Forelimb muscle (tissue), 1 donor: ENCODE measurements at regions not wholly inside any gene's neighbourhood (a gene's known extent, or its start where the extent isn't known, plus 50 kb on each side); places are given as distances from the start of the nearest gene placed in this dataset.
"Not testable (repeated sequence)": the region's sequence is repeated elsewhere in the genome, so short reads cannot be mapped to it uniquely, and the experiment has no call there.

Experiments used
- DNase-seq: peaks from one replicate; pipeline ENCODE4 v3.0.0-alpha.2; 2013; ENCODE audit warnings: low read depth

DNA sequence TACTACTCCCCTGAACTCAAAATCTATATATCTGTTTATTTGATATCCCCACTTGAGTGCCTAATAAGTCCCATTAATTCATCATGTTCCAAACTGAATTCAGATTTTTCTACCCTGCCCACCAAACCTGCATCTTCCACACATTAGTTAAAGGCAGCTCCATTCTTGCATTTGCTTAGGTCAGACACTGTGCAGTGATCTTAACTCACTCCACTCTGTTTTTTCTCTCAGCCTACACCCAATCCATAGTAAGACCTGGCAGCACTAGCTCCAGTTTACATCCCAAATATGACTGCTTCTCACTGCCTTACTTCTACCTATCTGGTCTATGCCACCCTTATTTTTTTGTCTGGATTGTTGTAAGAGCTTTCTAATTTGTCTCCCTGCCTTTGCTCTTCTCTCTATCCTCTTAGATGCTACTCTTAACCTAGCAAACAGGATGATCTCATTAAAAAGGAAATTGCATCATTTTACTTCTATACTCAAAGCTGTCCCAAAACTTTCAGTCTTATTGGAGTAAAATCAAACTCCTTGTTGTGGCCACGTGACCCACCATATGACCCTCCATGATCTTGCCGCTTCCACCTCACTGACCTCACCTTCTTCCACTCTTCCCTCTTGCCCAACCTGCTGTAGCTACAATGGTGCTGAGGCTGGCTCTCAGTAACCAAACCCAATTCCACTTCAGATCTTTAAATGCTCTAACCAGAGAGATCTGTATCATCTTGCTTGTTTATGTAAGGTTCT, 274.9 kb upstream of the FANCL start:
- no peak for DNase-seq

DNA sequence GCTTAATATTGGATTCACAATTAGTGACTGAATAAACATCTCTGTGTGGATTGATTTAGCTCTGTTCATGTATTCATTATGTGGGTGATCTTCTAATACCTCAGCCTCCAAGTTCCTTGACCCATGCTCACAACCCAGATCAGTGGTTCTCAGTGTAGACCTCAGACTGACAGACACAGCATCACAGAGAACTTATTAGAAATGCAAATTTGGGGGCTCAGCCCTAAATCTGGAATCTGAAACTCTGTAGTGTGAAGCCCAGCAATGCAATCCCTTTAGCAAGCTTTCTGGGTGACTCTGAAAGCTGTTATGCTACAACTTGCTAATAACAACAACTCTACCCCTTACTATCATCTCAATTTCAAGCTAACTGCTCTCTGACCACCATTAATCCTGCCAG, 273.1 kb upstream of the FANCL start:
- DNase-seq, result no peak

DNA sequence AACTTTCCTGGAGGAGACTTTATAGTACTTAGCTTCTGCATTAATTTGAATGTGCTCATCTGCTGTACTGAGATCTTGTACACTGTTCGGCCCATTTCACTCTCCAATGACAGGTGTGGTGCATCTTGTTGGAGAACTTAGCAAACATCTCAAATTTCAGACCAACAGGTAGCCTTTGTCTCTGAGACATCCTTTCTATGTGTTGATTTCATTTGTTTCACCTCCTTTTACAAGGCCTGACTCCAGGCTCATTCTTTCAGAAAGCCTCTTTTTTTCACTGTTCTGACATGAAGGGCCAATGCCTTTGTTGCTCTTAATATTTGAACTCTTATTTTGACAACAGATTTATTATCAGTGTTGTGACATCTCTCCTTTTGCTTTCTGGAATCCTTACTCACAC, 271.8 kb upstream of the FANCL start:
- DNase-seq, result no peak

DNA sequence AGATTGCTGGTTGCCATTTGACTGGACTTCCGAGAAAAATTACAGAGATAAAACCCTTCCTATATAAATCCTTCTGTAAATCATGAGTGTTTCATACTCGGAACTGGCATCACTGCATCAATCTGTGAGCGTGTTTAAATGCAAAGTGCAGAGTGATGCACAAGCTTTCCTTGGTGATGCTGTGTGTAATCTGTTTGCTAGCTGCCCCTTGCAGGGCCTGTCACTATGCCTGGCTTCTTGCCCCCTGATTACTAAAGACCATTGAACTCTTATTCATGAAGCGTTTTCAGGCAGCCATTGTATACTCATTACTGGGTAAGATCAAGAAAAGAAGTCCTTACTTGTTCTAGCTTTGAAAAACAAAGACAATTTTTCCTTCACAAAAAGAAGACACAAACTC, 266.9 kb upstream of the FANCL start:
- DNase-seq, result no peak

DNA sequence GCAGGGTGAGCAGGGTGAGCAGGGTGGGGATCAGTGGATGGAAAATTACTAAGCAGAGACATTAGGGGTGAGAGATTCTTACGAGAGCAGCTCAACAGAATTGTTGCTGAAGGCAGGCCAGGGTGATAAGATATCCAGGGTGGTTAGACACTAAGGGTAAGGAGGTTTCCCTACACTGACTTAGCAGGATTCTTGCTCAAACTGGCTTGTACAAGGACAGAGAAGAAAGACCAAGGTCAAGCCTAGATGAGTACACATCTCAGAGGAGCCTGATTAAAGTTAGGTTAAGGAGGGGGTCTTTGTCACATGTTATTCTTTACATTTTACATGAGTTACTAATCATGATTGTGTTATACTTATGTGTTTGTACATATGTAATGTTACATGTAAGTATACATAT, 262.8 kb upstream of the FANCL start:
- DNase-seq, result no peak

DNA sequence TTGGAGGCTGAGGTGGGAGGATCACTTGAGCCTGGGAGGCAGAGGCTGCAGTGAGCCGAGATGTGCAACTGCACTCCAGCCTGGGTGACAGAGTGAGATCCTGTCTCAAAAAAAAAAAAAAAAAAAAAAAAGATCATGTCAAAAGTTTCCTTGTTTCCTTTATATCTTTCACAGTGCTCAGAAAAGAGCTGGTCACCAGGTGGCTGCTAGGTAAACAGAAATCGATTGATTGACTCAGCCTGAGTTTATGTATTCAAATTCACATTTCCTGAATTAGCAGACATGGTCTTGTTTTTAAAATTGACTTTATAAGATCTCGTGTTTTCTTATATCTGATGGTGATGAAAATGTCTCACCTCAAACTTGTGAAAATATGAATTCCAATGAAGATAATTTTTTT, 261.8 kb upstream of the FANCL start:
- DNase-seq, result no peak

DNA sequence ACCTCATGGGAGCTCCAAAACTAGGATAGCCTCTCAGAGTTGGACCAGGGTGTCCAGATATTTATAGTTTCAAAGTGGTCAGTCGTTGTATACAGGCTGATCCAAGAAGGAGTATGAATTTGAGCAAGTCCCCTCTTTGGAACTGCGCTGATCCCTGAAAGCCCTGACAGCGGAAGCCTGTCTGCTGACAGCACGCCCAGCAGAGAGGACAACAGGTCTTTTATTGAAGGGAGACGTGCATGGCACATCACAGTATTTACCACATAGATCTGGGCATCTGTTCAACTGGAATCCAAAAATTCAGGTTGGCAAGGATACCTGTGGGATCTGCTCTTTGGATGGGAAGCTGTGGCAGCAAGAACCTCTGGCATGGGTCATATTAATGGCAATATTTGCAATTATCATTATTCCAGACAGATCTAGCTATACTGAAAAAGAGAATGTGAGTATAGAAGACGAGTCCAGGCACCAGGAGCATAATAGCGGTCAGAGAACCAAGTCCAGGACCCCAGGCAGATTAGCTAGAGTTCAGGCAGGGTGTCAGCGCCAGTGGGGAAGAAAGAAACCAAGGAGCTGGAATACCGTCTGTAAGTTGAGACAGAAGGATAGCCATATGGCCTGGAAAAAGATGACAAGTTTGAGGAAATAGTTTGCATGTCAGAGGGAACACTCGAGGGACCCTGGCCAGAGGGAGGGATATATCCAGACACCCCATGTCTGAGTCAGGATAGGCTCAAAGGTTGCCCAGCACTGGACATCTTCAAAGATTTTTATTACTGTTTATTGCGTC, 260.4 kb upstream of the FANCL start:
- no peak for DNase-seq

DNA sequence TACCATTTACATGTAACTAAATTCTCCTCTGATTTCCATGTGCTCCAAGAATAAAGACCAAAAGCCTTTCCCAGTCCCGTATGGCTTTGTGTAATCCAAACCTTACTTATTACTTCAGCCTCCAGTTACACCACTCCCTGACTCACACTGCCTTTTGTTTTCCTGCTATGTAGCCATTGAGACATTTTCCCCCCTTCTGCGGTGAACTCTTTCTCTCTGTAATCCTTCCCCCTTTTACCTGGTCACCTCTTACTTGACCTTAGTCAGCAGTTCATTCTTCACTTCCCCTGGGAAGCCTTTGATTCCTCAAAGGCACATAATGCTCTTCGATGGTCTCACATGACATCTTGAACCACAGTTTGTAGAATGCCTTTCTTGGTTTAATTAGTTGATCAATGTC, 256.0 kb upstream of the FANCL start:
- DNase-seq, result no peak

DNA sequence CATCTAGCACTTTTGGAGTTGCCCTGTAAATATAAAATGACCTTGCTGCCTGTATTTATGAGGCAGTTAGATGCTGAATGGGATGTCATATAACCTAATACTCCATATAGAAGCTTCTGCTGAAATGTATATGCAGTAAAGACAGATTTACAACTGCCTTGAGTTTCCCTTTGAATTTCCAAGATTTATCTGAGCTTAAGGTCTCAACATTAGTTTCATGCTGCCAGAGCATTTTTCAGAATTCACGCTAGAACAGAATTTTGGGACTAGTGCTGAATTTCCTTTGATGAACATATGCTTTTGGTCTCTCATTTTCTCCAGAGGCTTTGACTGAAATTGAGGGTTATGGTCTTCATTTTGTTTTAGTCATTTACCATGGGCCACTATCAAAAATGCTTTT, 254.7 kb upstream of the FANCL start:
- DNase-seq, result no peak

DNA sequence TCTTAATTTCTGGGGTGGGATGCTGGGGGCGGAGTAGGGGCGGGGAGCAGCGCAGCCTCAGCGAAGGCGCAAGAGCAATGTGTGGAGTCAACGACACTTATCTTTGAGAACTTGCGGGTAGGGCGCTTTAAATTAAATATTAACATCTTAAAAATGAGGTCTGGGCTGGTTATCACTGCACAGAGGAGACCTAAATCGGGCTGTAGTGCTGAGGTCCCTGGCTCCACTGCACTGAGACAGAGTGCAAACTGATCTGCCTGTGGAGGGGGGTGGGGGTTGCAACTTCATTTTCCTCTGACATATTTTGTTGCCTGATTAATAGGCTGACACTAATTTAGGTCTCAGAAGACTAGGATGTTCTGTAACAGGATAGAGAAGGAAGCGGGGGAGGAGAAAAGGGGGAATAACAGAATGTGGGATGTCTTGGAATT, 253.0 kb upstream of the FANCL start:
- DNase-seq, result no peak

DNA sequence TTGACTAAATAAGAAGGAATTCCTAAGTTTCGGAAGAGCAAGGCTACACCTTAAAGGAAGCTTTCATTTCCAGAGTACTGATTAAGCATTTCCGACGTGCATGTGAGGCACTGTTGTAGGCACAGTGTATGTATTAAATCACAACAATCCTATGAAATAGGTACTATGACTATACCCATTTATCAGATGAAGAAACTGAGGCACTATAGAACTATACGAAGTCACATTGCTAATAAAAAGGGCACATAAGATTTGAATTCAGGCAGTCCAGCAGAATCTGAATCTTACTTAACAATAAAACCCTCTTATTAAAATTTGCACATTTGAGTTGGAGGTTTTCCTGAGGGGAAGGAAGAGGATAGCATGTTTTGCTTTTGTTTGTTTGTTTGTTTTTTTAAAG, 243.5 kb upstream of the FANCL start:
- DNase-seq, result no peak

DNA sequence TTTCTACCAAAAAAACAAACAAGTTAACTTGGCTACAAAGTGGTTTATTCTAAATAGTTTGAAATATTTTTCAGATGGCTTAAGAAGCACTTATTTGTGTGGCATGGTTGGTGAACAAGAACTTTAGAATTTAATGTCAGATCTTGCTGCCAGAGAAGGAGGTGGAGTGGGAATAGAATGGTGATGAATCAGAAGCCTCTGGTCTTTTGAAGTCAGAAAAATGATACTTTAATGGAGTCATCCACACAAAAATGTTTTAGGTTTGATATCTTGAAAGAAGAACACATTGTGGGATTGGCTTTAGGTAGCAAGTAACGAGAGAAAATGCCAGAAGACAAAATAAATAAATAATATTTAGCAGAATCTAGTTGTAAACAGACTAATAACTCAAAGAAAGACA, 243.1 kb upstream of the FANCL start:
- no peak for DNase-seq

DNA sequence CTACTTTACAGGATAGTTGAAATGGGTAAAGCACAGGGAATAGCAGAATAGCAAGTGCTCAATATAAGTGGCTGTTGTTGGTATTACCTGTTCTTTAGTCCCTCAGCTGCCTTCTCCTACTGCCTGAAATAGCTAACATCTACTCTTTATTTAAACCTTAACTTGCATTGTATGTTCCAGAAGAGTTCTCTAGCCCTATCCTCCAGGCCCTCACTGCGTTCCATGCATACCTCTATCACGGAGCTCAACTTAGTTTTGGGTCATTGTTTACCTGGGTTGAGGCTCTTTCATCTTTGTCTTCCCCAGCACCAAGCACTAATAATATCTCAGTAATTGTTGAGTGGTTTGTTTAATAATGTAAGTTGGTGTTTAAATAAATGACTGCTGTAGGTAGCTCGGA, 242.2 kb upstream of the FANCL start:
- no peak for DNase-seq

DNA sequence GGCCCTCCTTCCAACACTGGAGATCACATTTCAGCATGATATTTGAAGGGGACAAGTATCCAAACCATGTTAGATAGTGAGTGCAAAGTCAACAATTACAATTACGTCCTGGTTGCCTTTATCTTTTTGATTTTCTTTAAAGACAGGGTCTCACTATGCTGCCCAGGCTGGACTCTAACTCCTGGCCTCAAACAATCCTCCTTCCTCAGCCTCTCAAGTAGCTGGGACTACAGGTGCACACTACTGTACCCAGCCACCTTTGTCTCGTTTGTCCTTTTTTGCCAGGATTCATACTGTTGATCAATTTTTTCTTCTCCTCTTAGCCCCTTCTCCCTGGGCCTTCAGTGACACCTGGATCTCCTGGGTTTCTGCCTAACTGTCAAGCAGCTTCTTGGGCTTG, 240.5 kb upstream of the FANCL start:
- DNase-seq, result no peak

DNA sequence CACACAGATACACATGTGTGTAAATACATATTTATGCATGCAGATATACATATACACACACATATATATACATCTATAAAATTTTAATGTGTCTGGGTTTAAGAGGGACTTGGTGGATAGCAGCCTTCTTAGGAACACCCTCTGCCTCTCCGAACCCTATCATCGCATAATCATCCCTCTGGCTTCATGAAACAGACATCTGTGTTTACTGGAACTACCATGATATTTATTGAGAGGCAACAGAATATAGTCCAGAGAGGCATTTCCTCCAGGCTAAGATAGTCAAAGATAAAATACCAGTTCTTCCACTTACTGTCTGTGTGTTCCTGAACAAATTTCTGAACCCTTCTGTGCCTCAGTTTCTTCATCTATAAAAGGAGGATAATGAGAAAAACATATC, 239.0 kb upstream of the FANCL start:
- DNase-seq, result no peak

DNA sequence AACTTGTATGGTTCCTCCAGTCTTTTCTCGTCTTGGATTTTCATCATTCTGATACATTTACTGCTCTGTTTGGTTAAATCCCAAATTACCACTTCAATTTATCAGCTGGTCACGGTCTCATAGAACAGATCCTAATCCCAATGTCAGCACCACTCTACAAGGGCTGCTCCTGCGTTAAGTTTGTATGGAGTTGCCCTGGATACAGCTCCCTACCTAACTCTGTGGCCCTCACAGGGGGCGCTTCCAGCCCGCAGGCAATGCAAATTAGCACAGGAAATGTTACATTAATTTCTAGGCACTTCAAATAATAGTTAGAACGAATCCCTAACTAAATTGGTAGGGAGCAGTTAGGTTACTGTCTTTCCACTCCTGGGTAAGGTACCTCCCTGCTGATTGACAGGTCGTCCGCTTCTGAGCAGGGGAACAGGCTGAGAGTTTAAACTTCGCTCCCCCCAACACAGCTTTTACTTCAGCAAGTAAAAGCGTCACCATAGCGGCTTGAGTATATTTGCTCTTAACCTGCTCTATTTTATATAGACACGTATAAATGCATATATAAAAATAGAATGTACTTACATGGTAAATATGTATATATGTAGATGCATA, 238.5 kb upstream of the FANCL start:
- no peak for DNase-seq

DNA sequence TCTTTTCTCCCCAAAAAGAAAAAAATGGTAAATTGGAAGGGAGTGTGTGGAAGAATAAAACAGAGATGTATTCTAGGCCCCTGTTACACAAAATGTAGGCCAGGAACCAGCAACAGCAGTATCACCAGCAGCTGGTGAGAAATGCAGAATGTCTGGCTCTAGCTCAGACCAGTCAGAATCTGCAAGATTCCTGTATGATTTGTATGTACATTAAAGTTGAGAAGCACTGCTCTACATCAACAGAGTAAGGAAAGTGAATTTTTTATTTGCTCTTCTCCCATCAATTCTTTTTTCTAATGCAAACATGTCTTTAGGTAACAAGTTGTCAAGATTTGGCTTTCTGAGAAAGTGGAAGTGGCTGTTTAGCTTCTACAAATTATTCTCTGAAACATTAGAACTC, 235.4 kb upstream of the FANCL start:
- DNase-seq, result no peak

DNA sequence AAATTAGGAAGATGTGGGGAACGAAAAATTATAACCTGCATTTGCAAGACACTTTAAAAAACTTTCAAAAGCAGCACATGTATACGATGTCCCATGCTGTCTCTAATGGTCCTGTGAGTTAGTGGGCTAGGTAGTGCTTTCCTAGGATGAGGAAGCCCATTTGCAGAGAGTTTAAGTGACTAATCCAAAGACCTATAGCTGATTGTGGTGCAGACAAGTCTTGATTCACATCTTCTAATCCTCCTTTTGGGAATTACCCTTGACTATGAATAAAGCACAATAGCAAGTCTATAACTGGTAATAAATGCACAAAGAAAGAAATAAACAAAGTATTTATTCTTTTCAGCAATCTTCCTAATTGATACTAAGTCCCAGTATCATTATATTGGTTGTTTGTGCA, 234.6 kb upstream of the FANCL start:
- no peak for DNase-seq

DNA sequence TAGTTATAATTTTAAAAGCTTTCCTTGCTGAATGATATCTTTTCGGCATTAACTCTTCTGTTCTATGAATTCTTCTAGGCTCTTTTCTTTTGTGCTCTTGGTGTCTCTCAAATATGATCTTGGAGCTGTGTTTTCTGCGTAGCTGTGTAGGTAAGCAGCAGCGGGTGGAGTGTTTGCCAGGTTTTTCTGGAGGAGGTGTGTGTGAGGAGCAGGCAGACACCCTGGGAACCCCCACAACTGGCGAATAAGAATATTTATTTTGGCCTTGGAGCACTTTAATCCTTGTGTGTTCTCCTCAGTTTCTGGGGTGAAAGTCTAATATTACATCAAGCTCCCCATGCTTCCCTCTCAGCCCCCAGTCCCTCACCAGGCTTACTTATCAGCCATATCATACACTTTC, 232.0 kb upstream of the FANCL start:
- no peak for DNase-seq

DNA sequence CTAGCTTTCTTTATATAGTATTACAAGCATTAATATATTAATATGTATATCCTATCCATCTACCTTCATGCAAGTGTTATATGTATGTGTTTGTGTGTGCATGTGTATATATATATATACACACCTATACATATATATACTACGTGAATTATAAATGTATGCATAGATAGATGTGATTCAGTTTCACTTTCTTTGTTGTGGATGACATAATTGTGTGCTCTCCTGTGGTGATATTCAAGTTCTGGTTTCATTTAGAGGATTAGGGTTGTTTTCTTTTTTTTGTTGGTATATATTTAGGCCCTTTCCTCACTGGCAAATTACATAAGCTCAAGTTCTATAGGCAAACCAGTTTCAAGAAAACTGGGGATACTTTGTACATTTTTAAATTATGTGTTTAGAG, 225.7 kb upstream of the FANCL start:
- DNase-seq, result no peak

DNA sequence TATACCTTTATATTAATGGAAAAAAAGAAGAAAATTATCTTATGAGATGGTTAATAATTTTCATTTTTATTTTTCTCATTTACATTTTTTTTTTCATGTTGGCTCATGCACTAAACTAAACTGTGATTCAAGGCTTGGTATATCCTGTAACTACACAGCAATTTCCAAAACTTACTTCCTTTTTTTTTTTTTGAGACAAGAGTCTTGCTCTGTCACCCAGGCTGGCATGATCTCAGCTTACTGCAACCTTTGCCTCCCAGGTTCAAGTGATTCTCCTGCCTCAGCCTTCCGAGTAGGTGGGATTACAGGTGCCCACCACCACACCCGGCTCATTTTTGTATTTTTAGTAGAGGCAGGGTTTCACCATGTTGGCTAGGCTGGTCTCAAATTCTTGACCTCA, 224.9 kb upstream of the FANCL start:
- not testable (repeated sequence) for DNase-seq

DNA sequence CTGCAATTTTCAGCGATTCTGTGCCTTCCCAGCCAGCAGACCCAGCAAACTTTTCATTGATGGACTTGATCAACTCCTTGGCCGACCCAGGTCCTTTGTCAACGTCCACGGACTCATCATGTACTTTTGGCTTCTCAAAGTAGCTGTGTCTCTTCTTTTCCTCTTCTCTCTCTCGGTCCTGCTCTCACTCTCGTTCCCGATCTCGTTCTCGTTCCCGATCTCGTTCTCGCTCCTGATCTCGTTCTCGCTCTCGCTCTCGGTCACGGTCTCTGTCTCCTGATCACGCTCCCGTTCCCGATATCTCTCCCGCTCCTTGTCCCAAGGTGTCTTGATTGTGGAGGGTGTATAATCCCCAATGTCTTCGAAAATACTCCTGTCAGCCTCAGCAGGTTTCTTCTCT, 219.5 kb upstream of the FANCL start:
- DNase-seq, result no peak
